DMS153 (cell line): ENCODE measurements at regions not wholly inside any gene's neighbourhood (a gene's known extent, or its start where the extent isn't known, plus 50 kb on each side); places are given as distances from the start of the nearest gene placed in this dataset.

Experiments used
- DNase-seq: peaks from one replicate; lab custom pipeline; 2025; lab: John Stamatoyannopoulos, UW

- DNase-seq: no peak
Observed at GRCh38 chr17:77321649-77322513, 181.1 kb downstream of the SEC14L1 start.

DNA sequence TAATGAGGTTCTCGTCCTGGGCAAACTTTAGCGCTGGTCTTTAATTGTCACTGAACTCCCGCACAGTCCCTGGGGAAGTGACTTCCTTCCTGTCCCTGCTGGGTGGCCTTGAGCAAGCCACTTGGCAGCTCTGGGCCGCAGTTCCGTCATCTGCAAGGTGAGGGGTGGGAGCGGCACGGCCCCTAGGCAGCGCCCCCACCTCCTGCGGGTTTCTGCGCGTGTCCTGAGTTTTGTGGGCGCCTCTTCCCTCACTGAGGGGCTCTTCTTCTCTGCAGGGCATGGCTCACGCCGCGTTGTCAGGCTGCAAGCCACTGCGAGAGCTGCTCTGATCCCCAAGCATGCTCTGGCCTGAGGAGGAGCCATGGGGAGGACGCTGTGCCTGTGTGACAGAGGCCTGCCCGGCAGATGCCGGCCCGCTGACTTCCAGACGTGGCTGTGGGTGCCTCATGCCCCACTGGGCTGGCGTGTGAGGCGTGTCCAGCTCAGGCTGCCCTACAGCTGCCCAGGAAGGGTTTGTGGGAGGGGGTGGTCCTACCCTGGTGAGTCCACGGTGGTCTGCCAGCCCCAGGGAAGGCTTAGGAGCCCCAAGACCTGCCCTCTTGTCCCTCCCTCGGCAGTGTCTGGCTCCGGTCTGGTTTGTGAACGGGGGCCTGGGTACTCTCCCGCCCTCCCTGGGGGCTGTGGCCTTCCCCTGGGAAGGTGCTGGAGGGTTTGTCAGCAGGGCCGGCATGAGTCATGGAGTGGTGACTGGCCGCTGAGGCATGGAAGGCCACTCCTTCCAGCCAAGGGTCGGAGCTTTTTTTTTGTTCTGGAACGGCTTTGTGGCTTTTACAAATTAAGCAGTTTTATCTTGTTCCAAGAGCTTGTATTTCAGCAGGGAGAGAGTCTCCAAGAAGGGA is 182.0 kb downstream of the SEC14L1 start:
- DNase-seq: no peak

DNA sequence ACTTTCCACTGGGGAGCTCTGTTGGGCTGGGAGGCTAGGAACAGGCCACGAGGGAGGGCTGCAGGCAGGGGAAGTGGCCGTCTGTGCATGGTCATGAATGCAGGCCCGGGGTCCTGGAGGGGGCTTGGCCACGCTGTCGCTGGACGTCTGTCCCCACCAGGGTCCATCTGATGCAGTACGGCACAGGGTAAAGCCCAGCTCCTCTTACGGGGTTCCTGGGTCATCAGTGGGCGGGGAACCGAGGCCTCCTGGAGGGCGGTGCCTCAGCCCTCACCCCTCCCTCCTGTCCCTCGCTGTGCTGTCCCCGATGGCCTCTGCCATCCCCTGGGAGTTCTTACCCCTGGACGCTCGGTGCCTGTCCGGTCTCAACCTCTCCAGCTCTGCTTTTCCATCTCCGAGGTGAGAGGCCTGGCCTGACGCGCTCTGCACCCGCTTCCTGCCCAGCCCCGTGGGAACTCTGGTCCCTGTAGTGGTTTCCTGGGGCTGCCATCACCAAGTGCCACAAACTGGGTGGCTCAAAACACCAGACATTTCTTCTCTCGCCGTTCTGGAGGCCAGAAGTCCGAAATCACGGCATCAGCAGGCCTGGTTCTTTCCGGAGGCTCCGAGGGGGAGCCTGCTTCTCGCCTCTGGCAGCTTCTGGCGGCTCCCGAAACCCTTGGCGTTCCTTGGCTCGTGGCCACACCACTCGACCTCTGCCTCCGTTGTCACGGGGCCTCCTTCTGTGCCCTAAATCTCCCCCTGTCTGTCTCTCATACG is 182.8 kb downstream of the SEC14L1 start:
- DNase-seq: no peak

DNA sequence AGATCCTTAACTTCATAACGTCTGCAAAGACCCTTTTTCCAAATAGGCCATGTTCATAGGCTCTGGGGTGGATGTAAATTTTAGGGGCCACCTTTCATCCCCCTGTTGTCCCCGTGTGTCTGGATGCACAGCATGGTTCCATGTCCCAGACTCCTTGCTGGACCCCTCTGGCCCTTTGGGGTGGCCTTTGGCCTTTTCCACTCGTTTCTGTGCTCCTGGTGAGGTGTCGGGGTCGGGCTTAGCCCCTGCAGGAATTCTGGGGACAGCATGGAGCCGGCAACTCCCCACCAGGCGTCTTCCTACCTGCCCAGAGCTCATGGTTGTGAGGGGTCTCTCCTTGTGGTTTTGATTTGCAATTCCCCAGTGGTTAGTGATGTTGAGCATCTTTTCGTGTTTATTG is 183.5 kb downstream of the SEC14L1 start:
- DNase-seq: no peak

DNA sequence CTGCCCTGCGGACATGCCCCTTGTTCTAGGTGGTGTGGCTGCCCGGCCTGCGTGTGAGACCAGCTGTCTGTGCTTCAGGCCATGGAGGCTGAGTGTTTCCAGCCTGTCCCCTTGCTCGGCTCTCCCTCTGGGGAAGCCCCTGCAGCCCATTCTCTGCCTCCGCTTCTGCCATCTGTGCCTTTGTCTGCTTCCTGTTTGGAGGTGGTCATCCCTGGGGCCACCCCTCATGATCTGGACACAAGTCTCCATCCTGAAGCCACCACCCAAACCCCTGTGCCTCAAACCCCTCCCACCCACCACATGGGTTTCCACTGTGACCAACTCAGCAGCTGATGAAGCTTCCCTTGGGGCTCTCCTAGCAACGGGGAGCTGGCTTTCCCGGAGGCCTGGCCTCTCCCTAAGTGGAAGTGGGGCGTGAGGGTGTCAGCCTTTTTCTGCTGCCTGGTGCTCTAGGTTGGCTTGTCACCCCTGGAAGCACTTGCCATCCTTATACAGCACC is 184.9 kb downstream of the SEC14L1 start:
- no peak for DNase-seq

DNA sequence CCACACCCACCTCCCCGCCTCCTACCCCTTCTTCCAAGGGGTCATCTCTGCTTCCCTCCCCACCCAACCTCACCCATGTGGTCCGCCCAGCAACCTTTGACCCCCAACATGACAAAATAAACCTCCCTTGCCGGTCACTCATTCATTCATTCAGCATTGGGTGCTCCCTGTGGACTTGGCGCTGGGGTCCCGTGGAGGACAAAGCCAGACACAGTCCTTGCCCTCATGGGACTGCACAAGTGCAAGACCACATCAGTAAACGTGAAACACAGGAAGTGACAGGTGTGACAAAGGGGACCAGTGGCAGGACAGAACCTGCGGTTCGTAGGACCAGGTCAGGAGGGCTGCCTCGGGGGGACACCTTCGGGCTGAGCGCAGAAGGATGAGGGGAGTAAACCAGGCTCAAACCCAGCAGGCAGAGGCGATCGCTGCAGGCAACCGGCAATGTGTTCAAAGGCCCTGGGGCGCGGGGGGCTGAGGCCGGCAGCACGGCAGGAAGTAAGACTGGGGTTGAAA is 185.4 kb downstream of the SEC14L1 start:
- DNase-seq: no peak

DNA sequence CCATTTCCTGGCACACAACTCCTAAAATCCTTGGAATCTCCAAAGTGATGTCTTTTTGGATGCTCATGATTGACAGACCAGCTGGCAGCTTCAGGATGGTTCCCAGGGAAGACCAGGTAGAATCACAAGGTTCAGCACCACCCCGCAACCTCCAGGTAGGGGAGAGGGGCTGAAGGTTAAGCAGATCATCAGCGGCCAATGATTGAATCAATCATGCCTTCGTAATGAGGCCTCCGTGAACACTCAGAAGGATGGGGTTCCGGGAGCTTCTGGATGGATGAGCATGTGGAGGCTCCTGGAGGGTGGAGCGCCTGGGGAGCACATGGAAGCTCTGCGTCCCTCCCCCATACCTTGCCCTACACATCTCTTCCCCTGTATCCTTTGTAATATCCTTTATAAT is 185.9 kb downstream of the SEC14L1 start:
- DNase-seq: no peak

DNA sequence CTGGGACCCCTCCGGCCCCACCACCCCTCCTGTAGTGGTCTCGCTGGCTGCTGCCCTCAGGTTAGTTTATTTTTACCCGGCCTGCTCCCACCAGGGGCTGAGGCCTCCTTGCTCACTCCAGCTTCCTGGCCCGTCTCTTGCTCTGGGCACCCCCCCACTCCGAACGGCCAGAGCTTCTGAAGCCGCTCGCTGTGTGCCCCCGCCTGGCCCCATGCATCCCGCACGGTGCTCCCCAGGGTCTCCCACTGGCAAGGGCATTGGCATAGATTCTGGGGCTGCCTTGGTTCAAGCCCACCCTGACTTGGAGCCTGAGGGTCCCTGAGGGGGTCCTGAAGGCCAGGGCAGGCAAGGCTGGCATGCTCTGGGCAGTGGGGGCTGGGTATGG is 186.4 kb downstream of the SEC14L1 start:
- no peak for DNase-seq

- DNase-seq: no peak
Observed at GRCh38 chr17:77327566-77328464, 187.0 kb downstream of the SEC14L1 start.

- DNase-seq: no peak
Observed at GRCh38 chr17:77328823-77329740, 188.3 kb downstream of the SEC14L1 start.

GRCh38 chr17:77329741-77330531 is 189.2 kb downstream of the SEC14L1 start:
- no peak for DNase-seq

DNA sequence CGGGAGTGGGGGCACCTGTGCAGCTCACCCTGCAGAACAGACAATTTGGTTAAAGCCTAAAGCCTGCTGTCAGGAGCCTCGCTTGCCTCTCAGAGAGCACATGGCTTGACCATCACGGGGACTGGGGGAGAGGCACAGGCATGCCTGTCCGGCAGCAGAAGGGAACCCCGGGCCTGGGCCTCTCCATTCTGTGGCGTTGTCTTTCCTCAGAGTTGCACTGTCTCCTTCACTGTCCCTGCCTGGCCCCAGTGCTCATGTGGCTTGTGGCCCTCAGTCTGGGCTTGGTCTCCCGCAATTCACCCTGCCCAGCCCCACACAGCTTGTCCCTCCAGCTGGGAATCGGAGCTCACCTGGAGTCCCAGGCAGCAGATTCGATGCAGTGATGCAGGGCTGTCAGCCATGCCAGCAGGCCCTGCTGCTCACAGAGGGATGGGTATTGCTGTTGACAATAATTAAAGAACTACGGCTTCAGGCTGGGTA is 189.9 kb downstream of the SEC14L1 start:
- DNase-seq: no peak

- DNase-seq: peak; percentile 68
Observed at GRCh38 chr17:77331301-77331864, 190.6 kb downstream of the SEC14L1 start.

DNA sequence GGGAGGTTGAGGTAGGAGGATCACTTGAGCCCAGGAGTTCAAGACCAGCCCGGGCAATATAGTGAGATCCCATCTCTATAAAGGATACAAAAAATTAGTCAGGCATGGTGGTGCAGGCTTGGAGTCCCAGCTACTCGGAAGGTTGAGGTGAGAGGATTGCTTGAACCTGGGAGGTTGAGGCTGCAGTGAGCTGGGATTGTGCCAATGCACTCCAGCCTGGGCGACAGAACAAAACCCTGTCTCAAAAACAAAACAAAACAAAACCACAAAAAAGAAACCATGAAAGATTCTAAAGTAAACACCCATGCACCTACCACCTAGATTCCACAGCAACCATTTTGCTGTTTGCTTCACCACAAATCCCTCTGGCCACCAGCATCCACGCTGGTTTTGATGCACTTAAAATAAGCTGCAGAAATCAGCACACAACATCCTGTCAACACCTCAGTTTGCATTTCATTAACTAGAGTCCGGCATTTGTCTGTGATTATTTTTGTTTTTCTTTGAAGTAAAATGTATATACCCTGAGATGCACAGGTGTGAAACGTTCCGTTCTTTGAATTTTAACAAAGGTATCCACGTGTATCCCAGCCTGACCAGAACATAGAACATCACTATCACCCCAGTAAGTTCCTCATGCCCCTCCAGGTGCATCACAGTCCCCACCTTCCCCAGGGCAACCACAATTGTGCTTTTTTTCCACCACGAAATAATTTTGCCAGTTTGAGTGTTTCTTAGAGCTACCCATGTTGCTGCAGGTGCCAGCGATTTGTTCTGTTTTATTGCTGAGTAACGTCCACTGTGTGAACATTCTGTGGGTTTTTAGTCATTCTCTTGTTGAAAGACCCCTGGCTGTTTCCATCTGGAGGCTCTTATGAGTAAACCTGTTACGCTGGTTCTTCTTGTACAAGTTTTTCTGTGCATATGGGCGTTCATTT is 191.5 kb downstream of the SEC14L1 start:
- no peak for DNase-seq

GRCh38 chr17:77332981-77333685 is 192.4 kb downstream of the SEC14L1 start:
- DNase-seq: no peak

DNA sequence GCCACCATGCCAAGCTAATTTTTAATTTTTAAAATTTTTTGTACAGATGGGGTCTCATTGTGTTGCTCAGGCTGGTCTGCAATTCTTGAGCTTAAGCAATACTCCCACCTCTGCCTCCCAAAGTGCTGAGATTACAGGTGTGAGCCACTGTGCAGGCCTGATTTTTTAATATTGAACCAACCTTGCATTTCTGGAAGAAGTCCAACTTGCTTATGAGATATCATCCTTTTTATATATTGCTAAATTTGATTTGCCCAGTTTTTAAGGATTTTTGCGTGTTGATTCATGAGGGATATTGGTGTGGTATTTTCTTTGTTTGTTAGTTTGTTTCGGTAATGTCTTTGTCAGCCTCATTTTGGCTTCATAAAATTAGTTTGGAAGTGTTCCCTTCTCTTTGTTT is 196.4 kb downstream of the SEC14L1 start:
- DNase-seq: no peak
